GM23338 (cell line): ENCODE measurements at regions not wholly inside any gene's neighbourhood (a gene's known extent, or its start where the extent isn't known, plus 50 kb on each side); places are given as distances from the start of the nearest gene placed in this dataset.

Experiments
- ATAC-seq: fragments of 200-7000 bp; cut with Tn5 transposase; 3 replicates; pipeline ENCODE4 v1.9.1; 2020
- DNase-seq: peaks from one replicate; pipeline ENCODE4 v3.0.0-alpha.2; 2015; ENCODE audit warnings: low spot score
- H2AFZ ChIP-seq: fragments of 200-600 bp; sonication (generic); 2 replicates; pipeline ENCODE4 v1.8.0; 2016; ENCODE audit warnings: antibody characterized with exemption, mild to moderate bottlenecking, moderate library complexity
- H3F3A ChIP-seq: fragments of 200-600 bp; sonication (generic); replicated peaks from 2 replicates; pipeline ENCODE4 v1.8.0; 2017; ENCODE audit warnings: antibody characterized with exemption, mixed run types, low read depth
- H3K27ac ChIP-seq: fragments of 200-600 bp; sonication (generic); 2 replicates; pipeline ENCODE4 v1.6.1; 2016; ENCODE audit warnings: low read depth
- H3K27me3 ChIP-seq: fragments of 200-600 bp; sonication (generic); 2 replicates; pipeline ENCODE4 v1.8.0; 2016; ENCODE audit warnings: mild to moderate bottlenecking, mixed run types, moderate library complexity; ENCODE audit not compliant: insufficient read depth
- H3K36me3 ChIP-seq: fragments of 200-600 bp; sonication (generic); 2 replicates; pipeline ENCODE4 v1.8.0; 2016; ENCODE audit warnings: mild to moderate bottlenecking; ENCODE audit not compliant: insufficient read depth
- H3K4me1 ChIP-seq: fragments of 200-600 bp; sonication (generic); 2 replicates; pipeline ENCODE4 v1.8.0; 2016; ENCODE audit warnings: mild to moderate bottlenecking, moderate library complexity; ENCODE audit not compliant: insufficient read depth
- H3K4me2 ChIP-seq: fragments of 200-600 bp; sonication (generic); 2 replicates; pipeline ENCODE4 v1.7.1; 2017; ENCODE audit warnings: mixed run types
- H3K4me3 ChIP-seq: fragments of 200-600 bp; sonication (generic); 2 replicates; pipeline ENCODE4 v1.6.1; 2016; ENCODE audit warnings: mixed run types
- H3K79me2 ChIP-seq: fragments of 200-600 bp; sonication (generic); replicated peaks from 2 replicates; pipeline ENCODE4 v1.8.0; 2017; ENCODE audit warnings: mild to moderate bottlenecking; ENCODE audit not compliant: insufficient read depth
- H3K9me2 ChIP-seq: fragments of 200-600 bp; sonication (generic); 2 replicates; pipeline ENCODE4 v1.8.0; 2017; ENCODE audit not compliant: insufficient read depth
- H4K20me1 ChIP-seq: fragments of 200-600 bp; sonication (generic); replicated peaks from 2 replicates; pipeline ENCODE4 v1.8.0; 2017; ENCODE audit warnings: mild to moderate bottlenecking; ENCODE audit not compliant: insufficient read depth
- H3K27ac Mint-ChIP-seq: 2 replicates; pipeline ENCODE4 v1.8.0; 2020; ENCODE audit warnings: inconsistent platforms, mild to moderate bottlenecking, moderate library complexity, mixed read lengths
- H3K27me3 Mint-ChIP-seq: 3 replicates; pipeline ENCODE4 v1.8.0; 2022; ENCODE audit warnings: low read depth, mild to moderate bottlenecking, moderate library complexity, mixed read lengths, inconsistent platforms; ENCODE audit not compliant: insufficient read depth, poor library complexity
- H3K36me3 Mint-ChIP-seq: 3 replicates; pipeline ENCODE4 v1.8.0; 2021; ENCODE audit warnings: low read depth, mild to moderate bottlenecking, inconsistent platforms, moderate library complexity, mixed read lengths
- H3K4me1 Mint-ChIP-seq: 3 replicates; pipeline ENCODE4 v1.8.0; 2020; ENCODE audit warnings: mild to moderate bottlenecking, inconsistent platforms, mixed read lengths
- H3K4me3 Mint-ChIP-seq: 3 replicates; pipeline ENCODE4 v1.8.0; 2021; ENCODE audit warnings: moderate library complexity, mild to moderate bottlenecking, inconsistent platforms, mixed read lengths
- H3K9me3 Mint-ChIP-seq: 3 replicates; pipeline ENCODE4 v1.8.0; 2020; ENCODE audit warnings: moderate library complexity, mild to moderate bottlenecking, inconsistent platforms, mixed read lengths
- CREB1 ChIP-seq: fragments of 250-450 bp; sonication (Bioruptor Pico); IDR thresholded peaks from 2 replicates; pipeline ENCODE4 v1.5.0; 2020; ENCODE audit warnings: low read depth, mild to moderate bottlenecking, moderate library complexity
- EZH2 ChIP-seq: fragments of 200-600 bp; sonication (generic); IDR thresholded peaks from one replicate; pipeline ENCODE4 v1.8.0; 2017; ENCODE audit warnings: antibody characterized with exemption, mild to moderate bottlenecking, low read depth; ENCODE audit not compliant: unreplicated experiment
- EZH2phosphoT487 ChIP-seq: fragments of 200-600 bp; sonication (generic); IDR thresholded peaks from one replicate; pipeline ENCODE4 v1.8.1; 2018; ENCODE audit warnings: antibody characterized with exemption; ENCODE audit not compliant: unreplicated experiment
- JUNB ChIP-seq: IDR thresholded peaks from one replicate; pipeline ENCODE4 v1.6.1; 2016; ENCODE audit warnings: antibody characterized with exemption; ENCODE audit not compliant: unreplicated experiment
- NANOG ChIP-seq: IDR thresholded peaks from 2 replicates; pipeline ENCODE4 v1.6.1; 2016; ENCODE audit warnings: antibody characterized with exemption, borderline replicate concordance
- POLR2AphosphoS5 ChIP-seq: IDR thresholded peaks from 2 replicates; pipeline ENCODE4 v1.6.1; 2016; ENCODE audit warnings: antibody characterized with exemption, low read depth
- STAT1 ChIP-seq: IDR thresholded peaks from one replicate; pipeline ENCODE4 v1.6.1; 2016; ENCODE audit warnings: antibody characterized with exemption; ENCODE audit not compliant: unreplicated experiment
- ZNF114 ChIP-seq: fragments of 250-450 bp; sonication (Bioruptor Pico); IDR thresholded peaks from 2 replicates; pipeline ENCODE4 v1.5.0; 2020; ENCODE audit warnings: mild to moderate bottlenecking, moderate library complexity
- ZNF331 ChIP-seq: fragments of 250-450 bp; sonication (Bioruptor Pico); IDR thresholded peaks from 2 replicates; pipeline ENCODE4 v1.5.0; 2020; ENCODE audit warnings: low read depth, mild to moderate bottlenecking, moderate library complexity
- TF ChIP-seq, protein P1 (sequence below): IDR thresholded peaks from one replicate; pipeline ENCODE4 v1.6.1; 2018; ENCODE audit warnings: antibody characterized with exemption; ENCODE audit not compliant: unreplicated experiment
- TF ChIP-seq, protein P2 (sequence below), 2 experiments: fragments of 200-600 bp in 1 of 2; sonication (generic) in 1 of 2; conservative IDR thresholded peaks; 2 replicates each; pipeline versions ENCODE4 v1.5.1 to v1.6.1; 2016 to 2017; ENCODE audit warnings: antibody characterized with exemption in 2 of 2, low read depth in 2 of 2, mild to moderate bottlenecking in 2 of 2, moderate library complexity in 1 of 2
- TF ChIP-seq, protein P3 (sequence below): IDR thresholded peaks from 2 replicates; pipeline ENCODE4 v1.6.1; 2016; ENCODE audit warnings: antibody characterized with exemption

DNA sequence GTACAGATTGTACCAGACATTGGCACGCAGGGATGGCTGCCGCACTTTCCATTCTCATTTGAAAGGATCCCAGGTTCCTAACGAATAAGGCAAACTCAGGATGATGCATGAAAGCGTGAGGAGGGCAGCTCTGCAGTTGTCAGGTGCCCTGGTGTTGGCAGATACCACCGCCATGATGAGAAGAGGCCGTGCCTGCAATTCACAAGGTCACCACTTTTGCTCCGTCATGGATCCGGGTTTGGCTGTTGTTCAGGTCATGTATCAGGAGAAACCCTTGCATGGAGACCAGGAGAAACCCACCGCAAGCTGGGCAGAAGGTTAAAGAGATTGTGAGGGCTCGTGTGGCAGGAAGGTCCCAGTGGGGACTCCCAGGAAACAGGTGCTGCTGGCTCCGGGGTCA lies 233.2 kb downstream of the KLF6 start (continued):
- TF ChIP-seq, protein P1, sequence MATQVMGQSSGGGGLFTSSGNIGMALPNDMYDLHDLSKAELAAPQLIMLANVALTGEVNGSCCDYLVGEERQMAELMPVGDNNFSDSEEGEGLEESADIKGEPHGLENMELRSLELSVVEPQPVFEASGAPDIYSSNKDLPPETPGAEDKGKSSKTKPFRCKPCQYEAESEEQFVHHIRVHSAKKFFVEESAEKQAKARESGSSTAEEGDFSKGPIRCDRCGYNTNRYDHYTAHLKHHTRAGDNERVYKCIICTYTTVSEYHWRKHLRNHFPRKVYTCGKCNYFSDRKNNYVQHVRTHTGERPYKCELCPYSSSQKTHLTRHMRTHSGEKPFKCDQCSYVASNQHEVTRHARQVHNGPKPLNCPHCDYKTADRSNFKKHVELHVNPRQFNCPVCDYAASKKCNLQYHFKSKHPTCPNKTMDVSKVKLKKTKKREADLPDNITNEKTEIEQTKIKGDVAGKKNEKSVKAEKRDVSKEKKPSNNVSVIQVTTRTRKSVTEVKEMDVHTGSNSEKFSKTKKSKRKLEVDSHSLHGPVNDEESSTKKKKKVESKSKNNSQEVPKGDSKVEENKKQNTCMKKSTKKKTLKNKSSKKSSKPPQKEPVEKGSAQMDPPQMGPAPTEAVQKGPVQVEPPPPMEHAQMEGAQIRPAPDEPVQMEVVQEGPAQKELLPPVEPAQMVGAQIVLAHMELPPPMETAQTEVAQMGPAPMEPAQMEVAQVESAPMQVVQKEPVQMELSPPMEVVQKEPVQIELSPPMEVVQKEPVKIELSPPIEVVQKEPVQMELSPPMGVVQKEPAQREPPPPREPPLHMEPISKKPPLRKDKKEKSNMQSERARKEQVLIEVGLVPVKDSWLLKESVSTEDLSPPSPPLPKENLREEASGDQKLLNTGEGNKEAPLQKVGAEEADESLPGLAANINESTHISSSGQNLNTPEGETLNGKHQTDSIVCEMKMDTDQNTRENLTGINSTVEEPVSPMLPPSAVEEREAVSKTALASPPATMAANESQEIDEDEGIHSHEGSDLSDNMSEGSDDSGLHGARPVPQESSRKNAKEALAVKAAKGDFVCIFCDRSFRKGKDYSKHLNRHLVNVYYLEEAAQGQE, result no peak
- TF ChIP-seq, protein P2, sequence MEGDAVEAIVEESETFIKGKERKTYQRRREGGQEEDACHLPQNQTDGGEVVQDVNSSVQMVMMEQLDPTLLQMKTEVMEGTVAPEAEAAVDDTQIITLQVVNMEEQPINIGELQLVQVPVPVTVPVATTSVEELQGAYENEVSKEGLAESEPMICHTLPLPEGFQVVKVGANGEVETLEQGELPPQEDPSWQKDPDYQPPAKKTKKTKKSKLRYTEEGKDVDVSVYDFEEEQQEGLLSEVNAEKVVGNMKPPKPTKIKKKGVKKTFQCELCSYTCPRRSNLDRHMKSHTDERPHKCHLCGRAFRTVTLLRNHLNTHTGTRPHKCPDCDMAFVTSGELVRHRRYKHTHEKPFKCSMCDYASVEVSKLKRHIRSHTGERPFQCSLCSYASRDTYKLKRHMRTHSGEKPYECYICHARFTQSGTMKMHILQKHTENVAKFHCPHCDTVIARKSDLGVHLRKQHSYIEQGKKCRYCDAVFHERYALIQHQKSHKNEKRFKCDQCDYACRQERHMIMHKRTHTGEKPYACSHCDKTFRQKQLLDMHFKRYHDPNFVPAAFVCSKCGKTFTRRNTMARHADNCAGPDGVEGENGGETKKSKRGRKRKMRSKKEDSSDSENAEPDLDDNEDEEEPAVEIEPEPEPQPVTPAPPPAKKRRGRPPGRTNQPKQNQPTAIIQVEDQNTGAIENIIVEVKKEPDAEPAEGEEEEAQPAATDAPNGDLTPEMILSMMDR (conservative IDR thresholded peaks at IDR 0.05; ENCODE audit: low read depth in 2 of 2), result no peak
- TF ChIP-seq ZNF114 (CRISPR knock-in tag) (no peak), EZH2phosphoT487 (no peak), POLR2AphosphoS5 (no peak)
- TF ChIP-seq, protein P3, sequence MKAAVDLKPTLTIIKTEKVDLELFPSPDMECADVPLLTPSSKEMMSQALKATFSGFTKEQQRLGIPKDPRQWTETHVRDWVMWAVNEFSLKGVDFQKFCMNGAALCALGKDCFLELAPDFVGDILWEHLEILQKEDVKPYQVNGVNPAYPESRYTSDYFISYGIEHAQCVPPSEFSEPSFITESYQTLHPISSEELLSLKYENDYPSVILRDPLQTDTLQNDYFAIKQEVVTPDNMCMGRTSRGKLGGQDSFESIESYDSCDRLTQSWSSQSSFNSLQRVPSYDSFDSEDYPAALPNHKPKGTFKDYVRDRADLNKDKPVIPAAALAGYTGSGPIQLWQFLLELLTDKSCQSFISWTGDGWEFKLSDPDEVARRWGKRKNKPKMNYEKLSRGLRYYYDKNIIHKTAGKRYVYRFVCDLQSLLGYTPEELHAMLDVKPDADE, result no peak

DNA sequence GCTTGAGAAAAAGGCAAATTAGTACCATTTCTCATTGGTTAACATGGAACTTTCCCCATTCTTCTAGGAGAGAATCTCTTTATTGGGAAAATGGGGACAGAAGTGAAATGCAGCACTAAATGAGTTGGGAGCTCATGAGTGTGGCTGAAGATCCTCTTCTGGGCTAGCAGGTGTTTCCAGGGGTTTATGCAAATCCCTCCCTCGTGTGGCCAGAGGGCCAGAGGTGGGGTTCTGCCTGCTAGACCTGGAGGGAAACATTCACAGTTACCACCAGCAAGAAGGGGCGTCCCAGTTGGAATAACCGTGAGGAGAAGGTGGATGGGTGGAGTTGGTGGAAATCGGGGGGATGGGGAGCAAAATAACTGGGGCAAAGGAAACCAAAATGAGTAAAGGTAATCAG lies 235.9 kb downstream of the KLF6 start:
- Histone ChIP-seq H3K27ac (no peak overlapping the region), H2AFZ (no peak overlapping the region), H3F3A (no peaks in the 10 kb centered on the region), H3K27me3 (no peaks in the 10 kb centered on the region), H3K36me3 (no peaks in the 10 kb centered on the region), H3K9me2 (no peaks in the 10 kb centered on the region), H4K20me1 (no peaks in the 10 kb centered on the region), H3K79me2 (no peaks in the 10 kb centered on the region), H3K4me1 (no peaks in the 10 kb centered on the region), H3K4me3 (no peak overlapping the region), H3K4me2 (no peak overlapping the region)
- Mint-ChIP-seq H3K27me3 (no peaks in the 10 kb centered on the region), H3K4me3 (no peak overlapping the region), H3K9me3 (peaks cover 12% of the 10 kb centered on the region; the same call in 2 of the 3 replicates), H3K4me1 (no peaks in the 10 kb centered on the region), H3K27ac (no peak overlapping the region; the same call in 1 of the 2 replicates), H3K36me3 (0 out of 3 replicates have a peak, but pooled peaks cover 5% of the 10 kb centered on the region)
- DNase-seq, result no peak
- ATAC-seq, result no peak
- TF ChIP-seq EZH2phosphoT487, result no peak
- TF ChIP-seq NANOG, result no peak
- TF ChIP-seq CREB1 (CRISPR knock-in tag), result no peak
- TF ChIP-seq POLR2AphosphoS5, result no peak
- no peak for TF ChIP-seq ZNF114 (CRISPR knock-in tag)
- TF ChIP-seq, protein P1, result no peak
- TF ChIP-seq, protein P3, result no peak
- no peak for TF ChIP-seq JUNB
- TF ChIP-seq ZNF331 (CRISPR knock-in tag), result no peak
- TF ChIP-seq EZH2, result no peak
- no peak for TF ChIP-seq STAT1
- TF ChIP-seq, protein P2 (conservative IDR thresholded peaks at IDR 0.05; ENCODE audit: low read depth in 2 of 2), result no peak
